Stimulated activated CD8-positive, alpha-beta memory T cell treated with anti-CD3 and anti-CD28 coated beads, Interleukin-4, amount 100 ng/mL, for 1 hour (primary cell): ENCODE measurements at regions not wholly inside any gene's neighbourhood (a gene's known extent, or its start where the extent isn't known, plus 50 kb on each side); places are given as distances from the start of the nearest gene placed in this dataset.

Experiments used
- DNase-seq, 2 donors: peaks; one replicate each; pipeline ENCODE4 v3.0.0-alpha.2; 2020; ENCODE audit warnings: low read depth in 2 of 2, low spot score in 1 of 2

DNA sequence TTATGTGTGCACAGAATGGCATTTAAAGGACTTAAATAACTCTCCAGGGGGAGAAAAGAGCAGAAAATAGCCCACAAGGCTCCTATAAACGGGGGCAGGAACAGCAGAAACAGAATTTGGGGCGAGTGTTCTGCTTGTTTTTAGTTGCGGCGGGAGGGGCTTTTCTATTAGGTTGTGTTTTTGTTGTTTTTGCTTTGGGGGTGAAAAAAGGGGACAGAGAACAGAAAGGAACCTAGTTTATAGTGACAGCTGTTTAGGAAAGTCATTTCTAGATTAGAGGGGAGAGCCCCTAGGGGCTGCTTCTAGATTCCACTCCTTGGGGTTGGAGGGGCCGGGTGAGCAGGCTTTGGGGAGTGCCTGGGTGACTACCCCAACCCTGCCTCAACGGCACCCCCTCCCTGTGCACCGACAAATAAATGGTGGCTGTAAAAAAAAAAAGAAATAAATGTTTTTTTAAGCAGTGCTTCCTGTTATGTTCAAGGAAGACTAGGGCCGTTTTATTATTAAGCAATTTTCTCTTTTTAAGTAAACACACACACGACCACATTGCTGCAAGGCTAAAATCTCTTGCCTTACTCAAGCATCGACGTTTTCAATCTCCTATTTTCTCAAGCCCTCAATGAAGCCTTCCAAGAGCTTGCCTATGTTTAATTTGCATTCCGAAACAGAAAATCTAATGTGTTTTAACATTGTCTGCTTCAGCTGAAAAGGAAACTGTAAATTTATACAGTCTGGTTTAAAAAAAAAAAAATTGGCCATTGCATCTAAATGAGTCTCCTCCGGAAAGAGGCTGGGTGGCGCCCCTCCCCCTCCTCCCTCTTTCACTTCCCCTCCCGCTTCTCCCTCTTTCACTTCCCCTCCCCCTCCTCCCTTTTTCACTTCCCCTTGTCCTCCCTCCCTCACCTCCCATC lies 123.3 kb upstream of the TBL1X start:
- no peak for DNase-seq

DNA sequence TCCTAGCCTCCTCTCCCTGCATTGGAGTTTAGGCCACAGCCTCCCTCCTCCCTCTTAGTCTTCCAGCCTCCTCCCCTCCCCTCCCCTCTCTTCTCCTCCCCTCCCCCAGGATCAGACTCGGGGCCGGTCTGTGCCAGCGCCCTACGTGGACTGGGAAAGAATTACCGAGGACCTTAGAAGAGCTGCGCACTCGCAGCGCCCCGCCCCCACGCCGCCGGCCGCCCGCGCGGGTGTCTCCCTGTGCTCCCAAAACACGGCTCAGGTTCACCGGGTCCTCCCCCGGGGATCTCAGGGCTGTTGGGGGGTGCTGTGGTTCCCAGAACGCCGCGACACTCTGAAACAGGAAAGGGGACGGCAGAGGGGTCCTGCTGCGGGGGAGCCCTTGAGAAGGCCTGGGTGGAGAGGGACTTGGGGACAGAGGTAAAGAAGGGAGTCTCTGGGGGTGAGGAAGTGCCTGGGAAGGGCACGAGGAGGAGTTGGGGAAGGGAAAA lies 122.3 kb upstream of the TBL1X start:
- DNase-seq: no peak

DNA sequence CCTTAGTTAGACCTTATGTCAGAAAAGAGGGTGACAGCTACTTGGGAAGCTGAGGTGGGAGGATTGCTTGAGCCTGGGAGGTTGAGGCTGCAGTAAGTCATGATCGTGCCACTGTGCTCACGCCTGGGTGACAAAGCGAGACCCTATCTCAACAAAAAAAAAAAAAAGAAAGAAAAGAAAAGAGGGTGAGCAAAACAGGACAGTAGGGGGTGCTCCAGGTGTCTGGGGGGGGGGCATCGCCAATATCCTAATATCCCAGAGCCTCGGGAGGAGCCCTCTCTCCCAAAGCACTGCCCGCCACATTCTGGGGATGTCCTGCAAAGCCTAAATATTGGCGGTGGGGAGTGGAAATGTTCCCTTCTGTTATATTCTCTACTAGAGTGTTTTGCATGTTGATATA lies 120.9 kb upstream of the TBL1X start:
- no peak for DNase-seq

DNA sequence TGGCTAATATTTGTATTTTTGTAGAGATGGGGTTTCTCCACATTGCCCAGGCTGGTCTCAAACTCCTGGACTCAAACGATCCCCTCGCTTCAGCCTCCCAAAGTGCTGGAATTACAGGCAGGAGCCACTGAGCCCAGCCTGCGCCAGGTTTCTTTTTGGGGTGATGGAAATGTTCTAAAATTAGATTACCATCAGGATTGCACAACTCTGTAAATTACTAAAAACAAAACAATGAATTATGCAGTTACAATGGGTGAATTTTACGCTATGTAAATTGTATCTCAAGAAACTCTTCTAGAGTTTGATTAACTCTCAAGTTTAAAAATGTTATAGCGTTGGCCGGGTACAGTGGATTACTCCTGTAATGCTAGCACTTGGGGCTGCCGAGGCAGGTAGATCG lies 118.9 kb upstream of the TBL1X start:
- DNase-seq: no peak

DNA sequence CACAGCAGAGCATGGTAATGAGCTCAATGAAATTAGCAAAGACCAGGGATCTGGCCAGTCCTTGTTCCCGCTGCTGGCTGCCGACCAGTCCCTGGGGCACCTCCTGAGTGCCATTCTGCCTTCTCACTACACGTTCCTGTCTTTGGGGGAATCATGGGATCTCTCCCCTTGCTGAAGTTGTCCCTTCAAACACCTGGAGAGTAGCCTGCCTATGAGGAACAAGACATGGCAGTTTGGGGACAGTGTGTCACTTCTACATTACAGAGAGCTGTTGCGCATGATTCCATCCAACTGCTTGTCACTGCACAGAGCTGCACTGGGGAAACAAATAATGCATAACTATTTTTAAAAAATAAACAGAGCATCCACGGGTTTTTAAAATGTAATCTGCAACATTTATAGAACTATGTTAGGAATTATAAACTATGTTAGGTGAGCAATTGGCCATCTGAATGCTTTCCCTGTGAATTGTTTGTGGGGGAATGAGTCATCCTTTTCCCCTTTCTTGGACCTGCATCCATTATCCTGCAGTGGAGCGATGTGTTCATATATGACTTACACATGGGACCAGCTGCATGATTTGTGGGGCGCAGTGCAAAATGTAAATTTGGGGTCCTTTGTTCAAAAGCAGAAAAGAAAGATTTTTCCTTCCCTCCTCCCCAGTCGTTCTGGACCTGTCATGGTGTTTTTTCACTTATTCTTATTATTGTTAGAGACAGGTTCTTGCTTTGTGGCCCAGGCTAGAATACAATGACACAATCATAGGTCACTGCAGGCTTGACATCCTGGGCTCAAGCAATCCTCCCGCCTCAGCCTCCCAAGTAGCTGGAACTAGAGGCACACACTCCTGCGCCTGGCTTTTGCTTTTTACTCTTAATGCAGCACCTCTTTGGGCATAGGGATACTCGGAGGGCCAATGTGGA lies 115.0 kb upstream of the TBL1X start:
- no peak for DNase-seq

DNA sequence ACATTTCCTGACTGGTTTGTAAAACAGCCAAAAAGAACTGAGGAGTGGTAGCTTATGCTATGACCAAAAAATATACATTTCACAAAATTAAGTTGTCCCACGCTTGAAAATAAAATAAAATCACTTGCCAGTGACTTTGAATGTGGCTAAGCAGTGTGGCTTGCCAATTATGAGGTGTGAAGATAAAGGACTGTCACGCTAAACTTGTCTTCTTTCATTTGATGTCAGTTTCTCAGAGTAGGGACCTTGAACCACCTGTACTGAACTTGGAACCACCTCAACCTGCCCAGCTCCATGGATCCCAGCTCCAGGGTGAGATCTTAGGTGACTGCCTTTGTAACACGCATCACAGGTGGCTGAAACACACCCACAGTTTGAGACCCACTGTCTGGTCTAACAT lies 113.7 kb upstream of the TBL1X start:
- DNase-seq: no peak

DNA sequence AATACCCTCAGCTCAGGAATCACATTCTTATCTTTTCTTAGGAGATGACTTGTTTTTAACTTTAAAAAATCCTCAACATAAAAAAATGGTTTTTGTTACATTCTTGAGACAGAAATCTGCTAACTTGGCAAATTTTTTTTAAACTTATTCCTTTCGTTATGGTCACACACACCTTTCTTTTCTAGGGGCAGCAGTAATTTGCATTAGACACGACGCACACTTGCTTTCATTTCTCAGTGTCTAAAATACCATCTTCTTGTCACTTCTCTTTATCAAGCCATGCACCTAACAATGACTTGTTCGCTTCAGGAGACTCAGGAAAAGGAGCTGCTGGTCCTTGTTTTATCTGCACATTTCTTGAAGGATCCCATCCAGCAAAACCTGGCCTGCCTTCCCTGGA lies 112.6 kb upstream of the TBL1X start:
- no peak for DNase-seq

DNA sequence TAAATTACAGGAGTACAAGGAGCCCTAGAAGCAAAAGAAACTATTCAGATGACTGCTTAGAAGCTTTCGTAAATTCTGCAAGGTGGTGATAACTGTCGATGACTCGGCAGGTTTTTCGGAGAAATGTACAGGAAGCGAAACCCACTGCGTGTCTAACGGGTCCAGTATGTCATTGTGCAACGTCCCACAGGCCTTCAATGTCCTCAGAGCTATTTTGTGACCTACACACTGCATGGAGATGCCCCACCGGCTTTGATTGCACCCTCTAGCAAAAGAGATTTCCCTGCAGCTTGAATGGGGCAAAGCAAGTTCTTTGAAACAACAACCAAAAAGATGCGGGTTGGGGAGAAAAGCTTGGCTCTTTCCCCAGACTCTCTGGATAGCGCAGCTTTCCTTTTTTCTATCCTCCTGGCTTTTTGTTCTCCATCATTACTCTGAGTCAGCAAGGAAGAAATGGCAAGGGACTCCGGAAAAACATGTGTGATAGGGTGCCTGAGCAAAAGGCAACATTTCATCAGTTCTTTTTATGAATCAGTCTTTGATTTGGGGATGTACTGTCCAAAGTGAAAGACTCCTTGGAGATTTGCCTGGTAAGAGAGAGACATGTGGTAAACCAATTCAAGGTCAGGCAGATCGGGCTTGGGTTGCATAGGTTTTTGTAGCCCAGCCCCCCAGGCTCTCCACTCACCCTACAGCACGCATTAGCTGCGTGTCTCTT lies 112.0 kb upstream of the TBL1X start:
- no peak for DNase-seq

DNA sequence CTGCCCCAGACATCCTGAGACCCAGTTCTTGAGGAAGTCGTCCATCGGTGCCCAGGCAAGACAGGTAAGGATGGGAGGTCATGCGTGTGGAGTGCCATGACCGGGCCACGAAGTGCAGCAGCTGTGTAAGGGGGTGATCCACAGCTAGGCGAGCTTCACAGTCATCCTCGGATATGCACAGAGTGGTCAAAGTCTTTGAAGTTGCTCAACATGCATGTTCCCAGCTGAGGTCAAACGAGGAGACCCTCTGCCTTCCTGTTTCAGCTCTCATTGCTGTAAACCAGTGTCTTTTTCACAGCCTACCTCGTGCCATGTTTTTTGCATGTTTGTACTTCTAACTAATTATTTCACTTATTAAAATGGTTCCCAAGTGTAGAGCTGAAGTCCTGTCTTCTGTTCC lies 109.9 kb upstream of the TBL1X start:
- DNase-seq: no peak

DNA sequence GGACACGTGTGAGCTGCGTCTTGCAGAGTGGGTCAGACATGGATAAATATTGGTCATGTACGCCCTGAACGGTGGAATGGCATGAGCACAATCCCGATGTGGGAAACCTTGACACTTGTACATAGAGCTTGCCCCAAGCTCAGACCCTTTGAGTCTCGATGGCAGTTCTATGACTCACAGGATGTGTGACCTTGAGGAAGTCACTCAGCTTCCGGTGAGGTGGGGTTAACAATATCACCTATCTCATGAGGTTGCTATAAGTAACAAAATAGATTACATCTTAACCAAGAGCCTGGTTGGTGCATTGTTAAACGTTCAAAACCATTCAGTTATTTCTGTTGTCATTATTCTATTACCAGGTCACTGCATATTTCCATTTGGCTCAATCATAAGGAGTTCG lies 109.1 kb upstream of the TBL1X start:
- no peak for DNase-seq

DNA sequence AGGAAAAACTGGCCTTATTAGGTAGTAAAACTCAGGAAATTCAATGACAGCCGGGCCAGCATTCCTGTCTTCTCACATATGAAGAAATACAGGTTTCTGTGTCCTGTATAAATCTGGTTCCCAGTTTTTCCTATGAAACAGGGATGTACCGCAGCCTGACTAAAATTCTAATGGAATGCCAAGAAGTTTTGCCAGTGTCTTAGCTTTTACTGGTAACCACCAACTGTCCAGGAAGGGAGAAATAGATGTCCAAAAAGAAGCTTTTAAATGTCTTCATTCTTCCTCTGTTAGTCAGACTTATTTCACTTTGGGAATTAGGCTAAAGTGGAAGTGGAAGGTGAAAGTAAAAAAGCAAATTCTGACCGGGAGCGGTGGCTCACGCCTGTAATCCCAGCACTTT lies 108.0 kb upstream of the TBL1X start:
- DNase-seq: no peak

DNA sequence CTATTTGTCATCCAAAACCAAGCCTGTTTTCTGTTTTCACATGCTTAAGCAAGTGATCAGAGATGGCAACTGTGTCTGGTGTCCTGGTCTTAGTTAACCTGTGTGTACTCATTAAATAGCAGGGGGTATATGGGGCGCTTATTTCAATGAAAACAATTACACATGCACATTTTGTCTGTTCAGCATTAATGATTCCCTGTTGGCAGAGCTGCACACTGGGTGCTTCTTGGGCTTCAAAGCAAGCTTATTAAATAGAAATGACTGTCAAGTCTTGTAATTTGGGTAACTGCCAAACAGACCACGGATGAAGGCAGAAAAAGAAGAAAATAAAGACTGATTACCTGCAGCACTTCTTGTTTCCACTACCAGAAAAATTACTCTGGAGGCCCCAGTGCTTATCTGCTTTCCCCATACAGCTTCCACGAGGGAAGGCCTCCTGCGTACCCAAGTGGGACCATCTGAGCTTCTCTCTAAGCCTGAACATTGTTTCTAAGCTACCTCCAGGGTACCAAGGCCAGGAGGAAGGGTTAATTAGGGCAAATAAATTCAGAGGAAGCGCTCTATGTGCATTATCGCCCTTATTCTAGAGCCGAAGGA lies 107.2 kb upstream of the TBL1X start:
- no peak for DNase-seq

DNA sequence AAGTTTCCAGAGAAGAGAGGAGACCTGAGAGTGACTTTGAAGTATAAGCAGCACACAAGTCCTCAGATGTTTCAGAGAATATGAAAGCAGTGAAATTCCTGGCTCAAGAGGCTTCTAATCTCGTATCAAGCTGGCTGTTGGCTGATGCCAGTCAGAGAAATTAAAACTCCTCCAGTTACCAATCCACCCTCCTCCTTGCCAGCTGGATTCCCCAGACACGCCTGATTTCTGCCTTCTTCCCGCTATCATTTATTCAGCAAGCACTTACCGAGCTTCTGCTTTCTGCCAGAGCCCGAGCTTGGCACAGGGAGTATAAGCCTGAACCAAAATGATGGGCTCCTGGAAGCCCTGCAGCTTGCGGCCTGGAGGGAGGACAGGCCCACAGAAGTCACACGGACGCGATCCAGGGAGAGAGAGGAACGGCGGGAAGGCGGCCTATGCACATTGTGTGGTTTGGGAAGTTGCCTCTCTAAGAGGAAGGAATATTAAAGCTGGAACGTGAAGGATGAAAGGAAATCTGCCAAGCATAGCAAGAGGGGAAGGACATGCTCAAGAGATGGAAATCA lies 102.4 kb upstream of the TBL1X start:
- DNase-seq: no peak

DNA sequence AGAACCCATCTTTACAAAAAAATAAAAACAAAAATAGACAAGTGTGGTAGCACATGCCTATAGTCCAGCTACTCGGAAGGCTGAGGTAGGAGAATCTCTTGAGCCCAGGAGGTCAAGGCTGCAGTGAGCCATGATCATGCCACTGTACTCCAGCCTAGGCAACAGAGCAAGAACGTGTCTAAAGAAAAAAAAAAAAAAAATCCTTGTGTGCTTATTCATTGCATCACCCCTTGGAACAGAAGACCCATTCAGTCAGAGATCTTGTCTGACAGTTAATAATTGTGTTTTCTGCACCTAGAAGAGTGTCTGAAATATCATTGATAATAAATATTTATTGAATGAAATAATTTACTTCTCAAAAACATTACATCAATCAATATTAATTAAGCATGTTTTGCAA lies 97.4 kb upstream of the TBL1X start:
- no peak for DNase-seq

DNA sequence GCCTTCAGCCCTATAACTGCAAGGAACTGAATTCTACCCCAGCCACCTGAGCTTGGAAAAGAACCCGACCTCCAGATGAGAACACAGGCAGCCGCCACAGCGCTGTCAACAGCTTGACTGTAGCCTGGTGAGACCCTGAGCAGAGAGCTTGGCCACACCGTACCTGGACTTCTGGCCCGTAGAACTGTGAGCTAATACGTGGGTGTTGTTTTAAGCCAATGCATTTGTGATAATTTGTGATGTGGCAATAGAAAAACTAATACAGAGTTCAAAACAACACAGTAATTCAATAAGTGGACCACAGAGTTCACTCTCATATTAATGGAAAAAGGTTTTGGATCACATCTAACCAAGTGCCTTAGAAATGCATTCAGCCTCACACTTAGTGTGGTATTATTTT lies 96.6 kb upstream of the TBL1X start:
- no peak for DNase-seq

DNA sequence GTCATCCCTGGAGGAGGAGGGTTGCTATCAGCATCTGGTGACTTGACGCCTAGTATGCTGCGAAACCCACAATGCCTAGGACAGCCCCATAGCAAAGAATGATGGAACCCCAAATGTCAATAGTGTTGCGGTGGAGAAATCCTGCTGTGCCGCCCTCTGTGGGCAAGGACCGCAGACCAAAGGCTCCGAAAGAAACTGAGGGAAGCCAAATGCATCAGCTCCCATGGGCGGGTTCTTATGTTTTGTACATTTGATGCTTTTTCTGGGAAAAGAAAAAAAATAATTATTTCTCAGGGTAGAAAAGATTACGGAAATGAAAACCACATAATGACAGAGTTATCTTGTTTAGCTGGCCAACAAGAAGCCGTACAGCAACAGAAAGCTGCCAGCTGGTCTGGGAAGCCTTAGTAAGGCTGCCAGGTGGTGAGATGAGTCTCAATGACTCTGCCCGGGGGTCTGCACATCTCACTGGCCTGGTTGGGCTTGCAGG lies 95.0 kb upstream of the TBL1X start:
- no peak for DNase-seq

DNA sequence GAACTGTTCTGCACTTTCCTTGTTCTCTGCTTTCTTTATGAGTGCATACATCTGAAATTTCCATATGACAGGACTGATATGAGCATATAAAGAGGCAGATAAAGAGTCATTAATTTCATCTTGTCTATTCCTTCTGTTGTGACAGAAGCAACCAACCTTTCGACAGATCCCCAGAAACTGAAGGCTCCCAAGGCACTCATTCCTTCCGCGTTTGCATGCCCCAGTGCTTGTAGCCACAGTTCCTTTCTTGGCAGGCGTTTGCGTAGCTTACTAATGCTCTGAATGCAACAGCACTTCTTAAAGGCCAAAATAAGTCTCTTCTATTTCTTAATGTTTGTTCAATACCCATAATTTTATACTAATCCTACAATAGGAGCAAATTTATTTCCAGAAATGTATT lies 94.0 kb upstream of the TBL1X start:
- DNase-seq: no peak

DNA sequence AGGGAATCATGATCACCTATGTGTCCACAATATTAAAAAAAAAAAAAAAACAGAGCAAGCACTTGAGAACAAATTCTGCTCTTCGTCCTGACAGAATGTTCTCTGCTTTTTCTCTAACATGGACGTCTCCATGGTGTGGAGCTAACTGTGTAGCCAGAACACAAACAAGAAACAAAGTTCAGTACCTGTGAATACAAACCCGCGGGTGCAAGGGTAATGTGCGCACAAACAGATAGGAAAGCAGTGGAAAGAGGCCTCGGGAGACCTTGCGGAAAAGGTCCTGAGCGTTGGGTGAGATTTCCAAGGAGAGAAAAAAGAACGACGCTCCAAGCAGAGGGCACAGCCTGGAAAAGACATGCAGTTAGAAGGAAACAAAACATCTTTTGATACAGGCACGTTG lies 92.0 kb upstream of the TBL1X start:
- DNase-seq: no peak

DNA sequence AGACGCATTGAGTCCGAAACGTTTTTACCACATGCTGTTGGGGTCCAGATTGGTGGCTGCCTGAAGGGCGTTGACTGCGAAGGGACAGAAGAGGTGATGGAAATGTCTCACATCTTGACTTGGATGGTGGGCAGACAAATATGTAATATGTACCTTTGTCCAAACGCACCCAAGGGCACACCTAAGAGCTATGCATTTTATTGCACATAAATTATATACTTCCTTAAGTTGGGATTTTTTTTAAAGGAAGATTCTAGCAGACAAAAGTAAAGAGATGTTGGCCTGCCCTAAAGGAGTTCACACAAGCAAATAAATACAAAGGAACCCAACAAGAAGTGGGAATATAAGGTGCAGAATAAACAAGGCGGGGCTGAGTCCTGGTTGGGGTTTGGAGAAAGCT lies 91.1 kb upstream of the TBL1X start:
- DNase-seq: no peak

DNA sequence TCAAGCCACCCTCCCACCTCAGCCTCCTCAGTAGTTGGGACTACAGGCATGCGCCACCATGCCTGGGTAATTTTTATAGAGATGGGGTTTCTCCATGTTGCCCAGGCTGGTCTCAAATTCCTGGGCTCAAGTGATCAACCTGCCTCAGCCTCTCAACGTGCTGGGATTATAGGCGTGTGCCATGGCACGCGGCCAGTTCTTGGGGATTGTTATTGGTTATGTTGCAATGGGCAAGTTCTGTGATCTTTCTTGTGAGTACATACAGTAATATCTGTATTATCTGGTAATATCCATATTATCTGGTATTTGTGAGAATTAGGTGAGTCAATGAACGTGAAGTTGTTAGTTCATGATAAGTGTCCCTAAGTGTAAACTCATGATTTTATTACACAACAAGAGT lies 90.3 kb upstream of the TBL1X start:
- DNase-seq: no peak

DNA sequence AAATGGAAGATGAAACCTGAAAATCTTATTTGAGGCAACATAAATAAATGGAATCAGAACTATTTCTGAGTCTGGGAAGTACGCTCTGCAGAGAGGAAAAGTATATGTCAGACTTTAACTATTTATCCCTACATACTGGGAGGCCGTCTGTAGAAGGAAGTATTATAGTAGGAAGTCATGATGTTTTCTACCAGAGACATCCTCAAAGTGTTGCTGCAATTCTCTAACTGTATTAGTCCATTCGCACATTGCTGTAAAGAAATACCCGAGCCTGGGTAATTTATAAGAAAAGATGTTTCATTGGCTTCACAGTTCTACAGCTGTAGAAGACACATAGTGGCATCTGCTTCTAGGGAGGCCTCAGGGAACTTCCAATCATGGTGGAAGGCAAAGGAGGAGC lies 88.7 kb upstream of the TBL1X start:
- no peak for DNase-seq
